Heart left ventricle (tissue), 16 donors: ENCODE measurements at regions not wholly inside any gene's neighbourhood (a gene's known extent, or its start where the extent isn't known, plus 50 kb on each side); places are given as distances from the start of the nearest gene placed in this dataset.

ENCODE experiments used
- ATAC-seq, 4 donors: fragments of 200-7000 bp; cut with Tn5 transposase; one replicate each; pipeline ENCODE4 v1.9.1; 2020 to 2022; ENCODE audit warnings: moderate library complexity in 4 of 4, mild to moderate bottlenecking in 3 of 4, moderate number of reproducible peaks in 1 of 4
- DNase-seq, 5 donors: peaks; one replicate each; pipeline ENCODE4 v3.0.0-alpha.2; 2020
- H3K27ac ChIP-seq, 12 donors: fragments of 200-600 bp; sonication (generic) in 4 of 12; one replicate each; pipeline versions ENCODE4 v1.5.0 to v1.8.0; 2016 to 2022; ENCODE audit warnings: mild to moderate bottlenecking in 2 of 12
- H3K27me3 ChIP-seq, 9 donors: fragments of 200-600 bp; sonication (generic) in 2 of 9; one replicate each; pipeline versions ENCODE4 v1.5.1 to v1.8.0; 2016 to 2022; ENCODE audit warnings: mild to moderate bottlenecking in 3 of 9
- H3K36me3 ChIP-seq, 9 donors: fragments of 200-600 bp; sonication (generic) in 2 of 9; one replicate each; pipeline versions ENCODE4 v1.5.0 to v1.8.0; 2018 to 2022; ENCODE audit warnings: mild to moderate bottlenecking in 2 of 9
- H3K4me1 ChIP-seq, 12 donors: fragments of 200-600 bp; sonication (generic) in 4 of 12; one replicate each; pipeline versions ENCODE4 v1.5.0 to v1.8.0; 2016 to 2022; ENCODE audit warnings: mild to moderate bottlenecking in 3 of 12
- H3K4me3 ChIP-seq, 12 donors: fragments of 200-600 bp; sonication (generic) in 4 of 12; one replicate each; pipeline versions ENCODE4 v1.5.0 to v1.8.0; 2017 to 2022; ENCODE audit warnings: mild to moderate bottlenecking in 9 of 12, moderate library complexity in 4 of 12
- H3K9me3 ChIP-seq, 12 donors: fragments of 200-600 bp; sonication (generic) in 4 of 12; one replicate each; pipeline versions ENCODE4 v1.5.0 to v1.8.0; 2016 to 2022; ENCODE audit warnings: mild to moderate bottlenecking in 1 of 12
- POLR2A ChIP-seq, 2 donors: fragments of 450-650 bp; IDR thresholded peaks; one replicate each; pipeline ENCODE4 v1.6.1; 2017; ENCODE audit warnings: antibody characterized with exemption in 2 of 2, mild to moderate bottlenecking in 2 of 2, moderate library complexity in 2 of 2
- WGBS, 4 donors: extraction: QIAGEN DNeasy Blood & Tissue Kit in 2 of 4; methylation state at CpG; one replicate each; pipeline versions ENCODE4 v1.1.5 to v1.1.7; 2013 to 2018; 5-methylcytosine and 5-hydroxymethylcytosine counted together
- intact Hi-C, 10 donors: fragments of 100-400 bp; cut with DNase I; formaldehyde crosslinking; loops; one replicate each; pipeline versions ENCODE4 v1.11.1 to v1.14.2; 2022
- TF ChIP-seq, protein P1 (sequence below), 12 donors: fragments of 200-600 bp; sonication (generic) in 4 of 12; IDR thresholded peaks; one replicate each; pipeline versions ENCODE4 v1.5.0 to v1.8.0; 2018 to 2022; ENCODE audit warnings: antibody characterized with exemption in 12 of 12, mild to moderate bottlenecking in 5 of 12
- donor health status: ischemic (EF 13 %, LVEDD 7.1; RV severe dilation, severe dysfunction).
- donor health status: healthy with polysubstance abuse.
- donor health status: DM: no; HTN: yes; CAD: no.
- donor health status: DM: no; HTN: no; CAD: no.
- donor health status: ischemic (EF 25% LVEDD 6.9; RV normal size, moderate dysfunction).
- donor health status: ischemic (EF 25% LVEDD 5.7; RV mildly dilated, moderate dysfunction).
- donor health status: healthy.
- donor health status: DM: yes; HTN: yes; CAD: no.
- donor health status: ischemic (EF 35%, LVEDD 5.7; RV mildly dilated, moderate dysfunction).
- donor health status: nonischemic (EF 11% LVEDD 7.7; RV severe dilation, severe dysfunction).
- donor health status: DM: yes; HTN: yes; CAD: no.
- donor health status: PGD.
- donor health status: ischemic (EF 29% LVEDD 5.4; RV normal size, mild dysfunction).
- donor health status: nonischemic (EF 23%, LVEDD 6.1; RV moderate dilation, normal function).

DNA sequence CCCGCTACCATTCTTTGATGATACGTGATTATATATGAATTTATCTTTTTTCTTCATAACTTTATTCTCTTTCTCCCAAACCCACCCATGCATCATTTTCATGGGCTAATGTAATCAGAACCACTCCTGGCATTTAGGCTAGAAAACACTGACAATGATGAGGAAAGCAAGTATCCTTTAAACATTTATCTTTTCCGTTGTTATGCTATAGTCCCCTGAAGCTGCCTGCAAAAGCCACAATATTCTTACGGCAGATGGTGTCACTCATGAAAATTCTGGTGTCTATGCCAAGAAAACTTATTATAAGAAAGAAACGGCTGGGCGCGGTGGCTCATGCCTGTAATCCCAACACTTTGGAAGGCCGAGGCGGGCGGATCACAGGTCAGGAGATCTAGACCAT is 221.8 kb upstream of the CTAGE1 start:
- WGBS, 4 donors, result 78 to 85% (median 82%) methylated on average over 10 of the region's 10 CpGs
- Histone ChIP-seq H3K4me3 (no peak overlapping the region), H3K9me3 (peaks cover 0 to 17% (median 10%) of the 10 kb centered on the region in 12 donors), H3K36me3 (no peaks in the 10 kb centered on the region), H3K4me1 (peaks cover 0 to 7% (median 0%) of the 10 kb centered on the region in 12 donors), H3K27ac (no peak overlapping the region), H3K27me3 (no peaks in the 10 kb centered on the region)
- TF ChIP-seq POLR2A (IDR thresholded peaks at IDR 0.05), result no peak
- TF ChIP-seq, protein P1, sequence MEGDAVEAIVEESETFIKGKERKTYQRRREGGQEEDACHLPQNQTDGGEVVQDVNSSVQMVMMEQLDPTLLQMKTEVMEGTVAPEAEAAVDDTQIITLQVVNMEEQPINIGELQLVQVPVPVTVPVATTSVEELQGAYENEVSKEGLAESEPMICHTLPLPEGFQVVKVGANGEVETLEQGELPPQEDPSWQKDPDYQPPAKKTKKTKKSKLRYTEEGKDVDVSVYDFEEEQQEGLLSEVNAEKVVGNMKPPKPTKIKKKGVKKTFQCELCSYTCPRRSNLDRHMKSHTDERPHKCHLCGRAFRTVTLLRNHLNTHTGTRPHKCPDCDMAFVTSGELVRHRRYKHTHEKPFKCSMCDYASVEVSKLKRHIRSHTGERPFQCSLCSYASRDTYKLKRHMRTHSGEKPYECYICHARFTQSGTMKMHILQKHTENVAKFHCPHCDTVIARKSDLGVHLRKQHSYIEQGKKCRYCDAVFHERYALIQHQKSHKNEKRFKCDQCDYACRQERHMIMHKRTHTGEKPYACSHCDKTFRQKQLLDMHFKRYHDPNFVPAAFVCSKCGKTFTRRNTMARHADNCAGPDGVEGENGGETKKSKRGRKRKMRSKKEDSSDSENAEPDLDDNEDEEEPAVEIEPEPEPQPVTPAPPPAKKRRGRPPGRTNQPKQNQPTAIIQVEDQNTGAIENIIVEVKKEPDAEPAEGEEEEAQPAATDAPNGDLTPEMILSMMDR (IDR thresholded peaks at IDR 0.05), result no peak
- intact Hi-C loops, result no loop called here
- DNase-seq (no peak), ATAC-seq (no peak)

DNA sequence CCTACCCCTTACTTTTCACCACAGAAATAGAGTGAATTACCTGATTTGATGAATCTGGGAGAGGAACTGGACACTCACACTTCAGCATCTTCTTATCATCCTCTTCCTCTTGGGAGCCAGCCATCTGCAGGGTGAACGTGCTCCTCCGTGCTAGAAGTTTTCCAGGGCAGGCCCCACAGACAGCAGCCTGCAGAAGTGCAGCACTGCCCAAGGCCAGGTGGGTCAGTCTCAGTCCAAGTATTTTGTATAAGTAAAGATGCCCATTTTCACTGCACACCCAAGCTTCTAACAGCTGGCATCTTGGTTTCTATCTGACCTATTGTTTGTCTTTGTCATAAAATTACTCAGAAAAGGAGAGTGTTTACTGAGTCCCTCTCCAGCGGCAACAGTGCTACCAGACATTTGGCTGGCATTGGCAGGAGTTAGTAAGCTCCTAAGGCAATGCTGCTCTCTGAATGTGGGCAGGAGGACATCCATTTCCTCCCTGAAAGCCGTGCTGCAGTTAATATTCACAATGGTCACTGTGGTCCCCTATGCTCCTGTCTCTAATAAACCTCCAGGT is 222.6 kb upstream of the CTAGE1 start:
- TF ChIP-seq POLR2A (IDR thresholded peaks at IDR 0.05), result no peak
- TF ChIP-seq, protein P1 (IDR thresholded peaks at IDR 0.05), result no peak
- H3K4me1 ChIP-seq, result peaks cover 0 to 7% (median 0%) of the 10 kb centered on the region in 12 donors
- H3K4me3 ChIP-seq, result no peak overlapping the region
- no peak for DNase-seq
- intact Hi-C loops, result no loop called here
- no peak for ATAC-seq
- H3K27ac ChIP-seq, result no peak overlapping the region
- WGBS, 4 donors, result 58 to 78% (median 65%) methylated on average over 4 of the region's 4 CpGs
- no peaks in the 10 kb centered on the region for H3K27me3 ChIP-seq
- H3K36me3 ChIP-seq, result no peaks in the 10 kb centered on the region
- H3K9me3 ChIP-seq, result peaks cover 0 to 17% (median 10%) of the 10 kb centered on the region in 12 donors

DNA sequence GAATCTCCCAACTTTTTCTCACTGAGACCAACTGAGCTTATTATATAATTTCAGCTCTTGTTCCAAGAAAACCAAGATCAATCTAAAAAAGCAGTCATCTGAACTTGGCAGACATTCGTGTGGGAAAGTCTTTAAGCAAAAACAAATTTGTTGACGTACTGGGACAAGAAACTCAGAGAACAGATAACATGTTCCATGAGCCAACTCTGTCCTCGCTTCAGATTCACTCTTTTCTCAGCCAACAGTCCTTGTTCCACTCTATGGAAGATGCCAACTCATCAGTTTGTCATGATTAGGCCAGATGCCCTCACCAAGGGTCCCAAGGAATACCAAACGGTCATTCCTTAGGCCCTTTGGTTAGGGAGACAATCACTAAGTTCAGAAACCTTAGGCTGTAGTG is 224.2 kb upstream of the CTAGE1 start:
- Histone ChIP-seq H3K27me3 (no peaks in the 10 kb centered on the region), H3K36me3 (no peaks in the 10 kb centered on the region), H3K9me3 (peaks cover 0 to 8% (median 4%) of the 10 kb centered on the region in 12 donors), H3K27ac (peak overlapping the region in 6 of 12 donors; percentile 41 to 83 (median 73)), H3K4me3 (no peak overlapping the region), H3K4me1 (peaks cover 0 to 7% (median 0%) of the 10 kb centered on the region in 12 donors)
- no peak for TF ChIP-seq POLR2A (IDR thresholded peaks at IDR 0.05)
- TF ChIP-seq, protein P1 (IDR thresholded peaks at IDR 0.05), result no peak
- WGBS, 4 donors, result 56 to 70% (median 65%) methylated on average over 4 of the region's 4 CpGs
- intact Hi-C loops, result no loop called here
- peak in 1 of 5 donors; percentile 11 for DNase-seq
- peak in 1 of 4 donors; percentile 52 for ATAC-seq

DNA sequence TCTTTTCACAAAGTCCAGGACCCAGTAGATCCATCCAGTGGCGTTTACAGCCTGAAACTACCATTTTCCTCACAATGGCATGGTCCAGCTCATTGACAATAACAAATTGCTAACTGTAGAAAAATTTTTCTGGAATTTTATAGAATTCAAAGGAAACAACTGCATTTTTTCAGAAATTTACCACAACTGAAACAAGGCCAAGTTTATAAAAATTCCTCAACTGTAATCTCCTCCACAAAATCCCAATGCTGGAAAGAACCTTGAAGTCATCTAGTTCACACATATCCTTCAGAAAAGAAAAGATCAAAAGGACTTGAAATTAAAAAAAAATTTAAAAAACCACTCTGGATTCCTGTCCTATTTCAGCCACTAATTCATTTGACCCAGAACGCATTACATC is 226.0 kb upstream of the CTAGE1 start:
- Histone ChIP-seq H3K4me3 (no peak overlapping the region), H3K27ac (no peak overlapping the region), H3K27me3 (no peaks in the 10 kb centered on the region), H3K36me3 (no peaks in the 10 kb centered on the region), H3K4me1 (peaks cover 0 to 7% (median 0%) of the 10 kb centered on the region in 12 donors), H3K9me3 (no peaks in the 10 kb centered on the region)
- ATAC-seq (no peak), DNase-seq (no peak)
- WGBS, 4 donors, result 88 to 95% (median 91%) methylated on average over 2 of the region's 2 CpGs
- TF ChIP-seq, protein P1 (IDR thresholded peaks at IDR 0.05), result no peak
- no peak for TF ChIP-seq POLR2A (IDR thresholded peaks at IDR 0.05)
- intact Hi-C loops, result no loop called here
